GM23338 (cell line): ENCODE measurements at regions not wholly inside any gene's neighbourhood (a gene's known extent, or its start where the extent isn't known, plus 50 kb on each side); places are given as distances from the start of the nearest gene placed in this dataset.

Source experiments
- ATAC-seq: fragments of 200-7000 bp; cut with Tn5 transposase; 3 replicates; pipeline ENCODE4 v1.9.1; 2020
- DNase-seq: peaks from one replicate; pipeline ENCODE4 v3.0.0-alpha.2; 2015; ENCODE audit warnings: low spot score
- H2AFZ ChIP-seq: fragments of 200-600 bp; sonication (generic); 2 replicates; pipeline ENCODE4 v1.8.0; 2016; ENCODE audit warnings: antibody characterized with exemption, mild to moderate bottlenecking, moderate library complexity
- H3F3A ChIP-seq: fragments of 200-600 bp; sonication (generic); replicated peaks from 2 replicates; pipeline ENCODE4 v1.8.0; 2017; ENCODE audit warnings: antibody characterized with exemption, mixed run types, low read depth
- H3K27ac ChIP-seq: fragments of 200-600 bp; sonication (generic); 2 replicates; pipeline ENCODE4 v1.6.1; 2016; ENCODE audit warnings: low read depth
- H3K27me3 ChIP-seq: fragments of 200-600 bp; sonication (generic); 2 replicates; pipeline ENCODE4 v1.8.0; 2016; ENCODE audit warnings: mild to moderate bottlenecking, mixed run types, moderate library complexity; ENCODE audit not compliant: insufficient read depth
- H3K36me3 ChIP-seq: fragments of 200-600 bp; sonication (generic); 2 replicates; pipeline ENCODE4 v1.8.0; 2016; ENCODE audit warnings: mild to moderate bottlenecking; ENCODE audit not compliant: insufficient read depth
- H3K4me1 ChIP-seq: fragments of 200-600 bp; sonication (generic); 2 replicates; pipeline ENCODE4 v1.8.0; 2016; ENCODE audit warnings: mild to moderate bottlenecking, moderate library complexity; ENCODE audit not compliant: insufficient read depth
- H3K4me2 ChIP-seq: fragments of 200-600 bp; sonication (generic); 2 replicates; pipeline ENCODE4 v1.7.1; 2017; ENCODE audit warnings: mixed run types
- H3K4me3 ChIP-seq: fragments of 200-600 bp; sonication (generic); 2 replicates; pipeline ENCODE4 v1.6.1; 2016; ENCODE audit warnings: mixed run types
- H3K79me2 ChIP-seq: fragments of 200-600 bp; sonication (generic); replicated peaks from 2 replicates; pipeline ENCODE4 v1.8.0; 2017; ENCODE audit warnings: mild to moderate bottlenecking; ENCODE audit not compliant: insufficient read depth
- H3K9me2 ChIP-seq: fragments of 200-600 bp; sonication (generic); 2 replicates; pipeline ENCODE4 v1.8.0; 2017; ENCODE audit not compliant: insufficient read depth
- H4K20me1 ChIP-seq: fragments of 200-600 bp; sonication (generic); replicated peaks from 2 replicates; pipeline ENCODE4 v1.8.0; 2017; ENCODE audit warnings: mild to moderate bottlenecking; ENCODE audit not compliant: insufficient read depth
- H3K27ac Mint-ChIP-seq: 2 replicates; pipeline ENCODE4 v1.8.0; 2020; ENCODE audit warnings: inconsistent platforms, mild to moderate bottlenecking, moderate library complexity, mixed read lengths
- H3K27me3 Mint-ChIP-seq: 3 replicates; pipeline ENCODE4 v1.8.0; 2022; ENCODE audit warnings: low read depth, mild to moderate bottlenecking, moderate library complexity, mixed read lengths, inconsistent platforms; ENCODE audit not compliant: insufficient read depth, poor library complexity
- H3K36me3 Mint-ChIP-seq: 3 replicates; pipeline ENCODE4 v1.8.0; 2021; ENCODE audit warnings: low read depth, mild to moderate bottlenecking, inconsistent platforms, moderate library complexity, mixed read lengths
- H3K4me1 Mint-ChIP-seq: 3 replicates; pipeline ENCODE4 v1.8.0; 2020; ENCODE audit warnings: mild to moderate bottlenecking, inconsistent platforms, mixed read lengths
- H3K4me3 Mint-ChIP-seq: 3 replicates; pipeline ENCODE4 v1.8.0; 2021; ENCODE audit warnings: moderate library complexity, mild to moderate bottlenecking, inconsistent platforms, mixed read lengths
- H3K9me3 Mint-ChIP-seq: 3 replicates; pipeline ENCODE4 v1.8.0; 2020; ENCODE audit warnings: moderate library complexity, mild to moderate bottlenecking, inconsistent platforms, mixed read lengths
- CREB1 ChIP-seq: fragments of 250-450 bp; sonication (Bioruptor Pico); IDR thresholded peaks from 2 replicates; pipeline ENCODE4 v1.5.0; 2020; ENCODE audit warnings: low read depth, mild to moderate bottlenecking, moderate library complexity
- CTCF ChIP-seq, 2 experiments: fragments of 200-600 bp in 1 of 2; sonication (generic) in 1 of 2; conservative IDR thresholded peaks; 2 replicates each; pipeline versions ENCODE4 v1.5.1 to v1.6.1; 2016 to 2017; ENCODE audit warnings: antibody characterized with exemption in 2 of 2, low read depth in 2 of 2, mild to moderate bottlenecking in 2 of 2, moderate library complexity in 1 of 2
- EZH2 ChIP-seq: fragments of 200-600 bp; sonication (generic); IDR thresholded peaks from one replicate; pipeline ENCODE4 v1.8.0; 2017; ENCODE audit warnings: antibody characterized with exemption, mild to moderate bottlenecking, low read depth; ENCODE audit not compliant: unreplicated experiment
- EZH2phosphoT487 ChIP-seq: fragments of 200-600 bp; sonication (generic); IDR thresholded peaks from one replicate; pipeline ENCODE4 v1.8.1; 2018; ENCODE audit warnings: antibody characterized with exemption; ENCODE audit not compliant: unreplicated experiment
- JUNB ChIP-seq: IDR thresholded peaks from one replicate; pipeline ENCODE4 v1.6.1; 2016; ENCODE audit warnings: antibody characterized with exemption; ENCODE audit not compliant: unreplicated experiment
- NANOG ChIP-seq: IDR thresholded peaks from 2 replicates; pipeline ENCODE4 v1.6.1; 2016; ENCODE audit warnings: antibody characterized with exemption, borderline replicate concordance
- POLR2AphosphoS5 ChIP-seq: IDR thresholded peaks from 2 replicates; pipeline ENCODE4 v1.6.1; 2016; ENCODE audit warnings: antibody characterized with exemption, low read depth
- REST ChIP-seq: IDR thresholded peaks from one replicate; pipeline ENCODE4 v1.6.1; 2018; ENCODE audit warnings: antibody characterized with exemption; ENCODE audit not compliant: unreplicated experiment
- STAT1 ChIP-seq: IDR thresholded peaks from one replicate; pipeline ENCODE4 v1.6.1; 2016; ENCODE audit warnings: antibody characterized with exemption; ENCODE audit not compliant: unreplicated experiment
- ZNF114 ChIP-seq: fragments of 250-450 bp; sonication (Bioruptor Pico); IDR thresholded peaks from 2 replicates; pipeline ENCODE4 v1.5.0; 2020; ENCODE audit warnings: mild to moderate bottlenecking, moderate library complexity
- ZNF331 ChIP-seq: fragments of 250-450 bp; sonication (Bioruptor Pico); IDR thresholded peaks from 2 replicates; pipeline ENCODE4 v1.5.0; 2020; ENCODE audit warnings: low read depth, mild to moderate bottlenecking, moderate library complexity
- ZNF462 ChIP-seq: fragments of 250-450 bp; sonication (Bioruptor Pico); IDR thresholded peaks from 2 replicates; pipeline ENCODE4 v1.5.0; 2020; ENCODE audit warnings: mild to moderate bottlenecking, moderate library complexity
- TF ChIP-seq, protein P1 (sequence below): IDR thresholded peaks from 2 replicates; pipeline ENCODE4 v1.6.1; 2016; ENCODE audit warnings: antibody characterized with exemption

- H3K4me2 ChIP-seq: no peak overlapping the region
- Mint-ChIP-seq H3K27me3 (no peaks in the 10 kb centered on the region), H3K9me3 (0 out of 3 replicates have a peak, but pooled peaks cover 4% of the 10 kb centered on the region), H3K36me3 (no peaks in the 10 kb centered on the region), H3K4me1 (no peaks in the 10 kb centered on the region), H3K27ac (no peak overlapping the region), H3K4me3 (no peak overlapping the region)
- DNase-seq (no peak), ATAC-seq (no peak)
- H2AFZ ChIP-seq: no peak overlapping the region
- H4K20me1 ChIP-seq: no peaks in the 10 kb centered on the region
- no peaks in the 10 kb centered on the region for H3K9me2 ChIP-seq
- H3K36me3 ChIP-seq: no peaks in the 10 kb centered on the region
- TF ChIP-seq CTCF (conservative IDR thresholded peaks at IDR 0.05; ENCODE audit: low read depth in 2 of 2) (no peak), STAT1 (no peak), ZNF331 (CRISPR knock-in tag) (no peak), ZNF114 (CRISPR knock-in tag) (no peak), ZNF462 (no peak), JUNB (no peak), REST (no peak), NANOG (no peak), EZH2 (no peak), CREB1 (CRISPR knock-in tag) (no peak), POLR2AphosphoS5 (no peak), EZH2phosphoT487 (no peak)
- TF ChIP-seq, protein P1, sequence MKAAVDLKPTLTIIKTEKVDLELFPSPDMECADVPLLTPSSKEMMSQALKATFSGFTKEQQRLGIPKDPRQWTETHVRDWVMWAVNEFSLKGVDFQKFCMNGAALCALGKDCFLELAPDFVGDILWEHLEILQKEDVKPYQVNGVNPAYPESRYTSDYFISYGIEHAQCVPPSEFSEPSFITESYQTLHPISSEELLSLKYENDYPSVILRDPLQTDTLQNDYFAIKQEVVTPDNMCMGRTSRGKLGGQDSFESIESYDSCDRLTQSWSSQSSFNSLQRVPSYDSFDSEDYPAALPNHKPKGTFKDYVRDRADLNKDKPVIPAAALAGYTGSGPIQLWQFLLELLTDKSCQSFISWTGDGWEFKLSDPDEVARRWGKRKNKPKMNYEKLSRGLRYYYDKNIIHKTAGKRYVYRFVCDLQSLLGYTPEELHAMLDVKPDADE: no peak
- no peaks in the 10 kb centered on the region for H3K79me2 ChIP-seq
- H3K27ac ChIP-seq: no peak overlapping the region
- no peaks in the 10 kb centered on the region for H3K4me1 ChIP-seq
- no peaks in the 10 kb centered on the region for H3K27me3 ChIP-seq
- H3K4me3 ChIP-seq: no peak overlapping the region
- no peaks in the 10 kb centered on the region for H3F3A ChIP-seq
Measured at GRCh38 chr5:125863579-125863978, 559.6 kb upstream of the GRAMD2B start.
